ENCODE measurements at regions not wholly inside any gene's neighbourhood (a gene's known extent, or its start where the extent isn't known, plus 50 kb on each side); places are given as distances from the start of the nearest gene placed in this dataset.

- WGBS (ENCODE audit: insufficient coverage): 96% methylated on average over 16 of the region's 16 CpGs
- Mint-ChIP-seq H3K4me1 (peaks cover 1% of the 10 kb centered on the region), H3K4me3 (no peak overlapping the region), H3K27ac (no peak overlapping the region), H3K27me3 (no peaks in the 10 kb centered on the region), H3K9me3 (ENCODE audit: insufficient read depth) (no peaks in the 10 kb centered on the region)
- Histone ChIP-seq H3K36me3 (replicated peaks in 1 of 2; ENCODE audit: control extremely low read depth in 1 of 2, control insufficient read depth in 1 of 2, extremely low read depth in 1 of 2, insufficient read depth in 2 of 2, low read length in 1 of 2) (peaks cover 0 to 2% of the 10 kb centered on the region in 2 experiments), H3K4me3 (ENCODE audit: control extremely low read depth in 1 of 5, extremely low read depth in 1 of 5, insufficient read depth in 1 of 5, low read depth in 2 of 5, low read length in 4 of 5) (no peak overlapping the region), H3K9me3 (ENCODE audit: control extremely low read depth in 1 of 3, control insufficient read depth in 2 of 3, insufficient read depth in 1 of 3, low read length in 2 of 3) (no peaks in the 10 kb centered on the region), H3K4me1 (ENCODE audit: control insufficient read depth in 2 of 2, insufficient read depth in 2 of 2, low read length in 2 of 2) (no peaks in the 10 kb centered on the region), H3K4me2 (replicated peaks; ENCODE audit: low read depth, low read length, poor library complexity, severe bottlenecking) (no peak overlapping the region), H3K27me3 (replicated peaks in 1 of 4; ENCODE audit: control extremely low read depth in 1 of 4, control insufficient read depth in 3 of 4, insufficient read depth in 4 of 4, low read length in 3 of 4) (no peaks in the 10 kb centered on the region), H3K9ac (ENCODE audit: low read length) (no peak overlapping the region), H3K27ac (ENCODE audit: low read length in 2 of 2) (no peak overlapping the region), H3K79me2 (ENCODE audit: control insufficient read depth, insufficient read depth, low read length) (no peaks in the 10 kb centered on the region), H4K20me1 (ENCODE audit: control insufficient read depth, insufficient read depth, low read length, poor library complexity, severe bottlenecking) (no peaks in the 10 kb centered on the region), H2AFZ (ENCODE audit: insufficient read depth, low read depth, low read length, poor library complexity, severe bottlenecking) (no peak overlapping the region)
- ChIA-PET POLR2A (no interaction called here), CTCF (no interaction called here)
- no peak for TF ChIP-seq EZH2 (IDR thresholded peaks at IDR 0.05; ENCODE audit: borderline replicate concordance, insufficient read depth, low read depth, low read length, poor library complexity, severe bottlenecking)
- TF ChIP-seq CTCF (IDR thresholded peaks at IDR 0.05): no peak
- intact Hi-C loops (cut with micrococcal nuclease): no loop called here
- no peak for DNase-seq
- ATAC-seq (ENCODE audit: low read depth): no peak
Observed at GRCh38 chr5:60487885-60488442, 212.0 kb downstream of the DEPDC1B start.

- Histone ChIP-seq H2AFZ (ENCODE audit: insufficient read depth, low read depth, low read length, poor library complexity, severe bottlenecking) (no peak overlapping the region), H3K36me3 (replicated peaks in 1 of 2; ENCODE audit: control extremely low read depth in 1 of 2, control insufficient read depth in 1 of 2, extremely low read depth in 1 of 2, insufficient read depth in 2 of 2, low read length in 1 of 2) (peaks cover 0 to 2% of the 10 kb centered on the region in 2 experiments), H4K20me1 (ENCODE audit: control insufficient read depth, insufficient read depth, low read length, poor library complexity, severe bottlenecking) (no peaks in the 10 kb centered on the region), H3K79me2 (ENCODE audit: control insufficient read depth, insufficient read depth, low read length) (no peaks in the 10 kb centered on the region), H3K27me3 (replicated peaks in 1 of 4; ENCODE audit: control extremely low read depth in 1 of 4, control insufficient read depth in 3 of 4, insufficient read depth in 4 of 4, low read length in 3 of 4) (no peaks in the 10 kb centered on the region), H3K4me2 (replicated peaks; ENCODE audit: low read depth, low read length, poor library complexity, severe bottlenecking) (no peak overlapping the region), H3K4me3 (ENCODE audit: control extremely low read depth in 1 of 5, extremely low read depth in 1 of 5, insufficient read depth in 1 of 5, low read depth in 2 of 5, low read length in 4 of 5) (no peak overlapping the region), H3K27ac (ENCODE audit: low read length in 2 of 2) (no peak overlapping the region), H3K4me1 (ENCODE audit: control insufficient read depth in 2 of 2, insufficient read depth in 2 of 2, low read length in 2 of 2) (no peaks in the 10 kb centered on the region), H3K9ac (ENCODE audit: low read length) (no peak overlapping the region), H3K9me3 (ENCODE audit: control extremely low read depth in 1 of 3, control insufficient read depth in 2 of 3, insufficient read depth in 1 of 3, low read length in 2 of 3) (no peaks in the 10 kb centered on the region)
- POLR2A ChIA-PET: no interaction called here
- Mint-ChIP-seq H3K4me3 (no peak overlapping the region), H3K27ac (no peak overlapping the region), H3K9me3 (ENCODE audit: insufficient read depth) (no peaks in the 10 kb centered on the region), H3K27me3 (no peaks in the 10 kb centered on the region), H3K4me1 (no peaks in the 10 kb centered on the region)
- TF ChIP-seq CTCF (IDR thresholded peaks at IDR 0.05) (no peak), EZH2 (IDR thresholded peaks at IDR 0.05; ENCODE audit: borderline replicate concordance, insufficient read depth, low read depth, low read length, poor library complexity, severe bottlenecking) (no peak)
- CTCF ChIA-PET: no interaction called here
- DNase-seq (no peak), ATAC-seq (ENCODE audit: low read depth) (no peak)
- intact Hi-C loops (cut with micrococcal nuclease): no loop called here
- WGBS (ENCODE audit: insufficient coverage): 100% methylated on average over 1 of the region's 2 CpGs
Observed at GRCh38 chr5:60487476-60487875, 212.5 kb downstream of the DEPDC1B start.
